MV-4-11 (cell line): ENCODE measurements at regions not wholly inside any gene's neighbourhood (a gene's known extent, or its start where the extent isn't known, plus 50 kb on each side); places are given as distances from the start of the nearest gene placed in this dataset.
A peak's percentile ranks its signal among the peaks of the same experiment; 100 is the strongest.

Source experiments
- DNase-seq: peaks from one replicate; lab custom pipeline; 2025; lab: John Stamatoyannopoulos, UW

DNA sequence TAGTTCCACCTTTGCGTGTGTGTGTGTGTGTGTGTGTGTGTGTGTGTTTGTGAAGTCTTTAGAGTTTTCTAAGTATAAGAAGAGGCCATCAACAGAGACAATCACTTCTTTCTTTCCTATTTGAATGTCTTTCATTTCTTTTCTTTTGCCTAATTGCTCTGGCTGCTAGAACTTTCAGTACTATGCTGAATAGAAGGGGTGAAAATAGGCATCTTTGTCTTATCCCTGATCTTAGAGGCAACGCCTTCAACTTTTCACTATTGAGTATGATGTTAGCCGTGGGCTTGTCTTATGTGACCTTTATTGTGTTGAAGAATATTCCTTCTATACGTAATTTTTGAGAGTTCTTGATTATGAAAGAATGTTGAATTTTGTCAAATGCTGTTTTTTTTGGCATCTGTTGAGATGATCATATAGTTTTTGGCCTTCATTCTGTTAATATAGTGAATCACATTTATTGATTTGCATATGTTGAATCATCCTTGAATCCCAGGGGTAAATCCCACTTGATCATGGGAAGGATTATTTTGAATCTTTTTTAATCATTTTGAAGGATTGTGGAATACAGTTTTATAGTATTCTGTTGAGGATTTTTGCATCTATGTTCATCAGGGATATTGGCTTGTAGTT is 134.8 kb upstream of the CD180 start:
- no peak for DNase-seq

DNA sequence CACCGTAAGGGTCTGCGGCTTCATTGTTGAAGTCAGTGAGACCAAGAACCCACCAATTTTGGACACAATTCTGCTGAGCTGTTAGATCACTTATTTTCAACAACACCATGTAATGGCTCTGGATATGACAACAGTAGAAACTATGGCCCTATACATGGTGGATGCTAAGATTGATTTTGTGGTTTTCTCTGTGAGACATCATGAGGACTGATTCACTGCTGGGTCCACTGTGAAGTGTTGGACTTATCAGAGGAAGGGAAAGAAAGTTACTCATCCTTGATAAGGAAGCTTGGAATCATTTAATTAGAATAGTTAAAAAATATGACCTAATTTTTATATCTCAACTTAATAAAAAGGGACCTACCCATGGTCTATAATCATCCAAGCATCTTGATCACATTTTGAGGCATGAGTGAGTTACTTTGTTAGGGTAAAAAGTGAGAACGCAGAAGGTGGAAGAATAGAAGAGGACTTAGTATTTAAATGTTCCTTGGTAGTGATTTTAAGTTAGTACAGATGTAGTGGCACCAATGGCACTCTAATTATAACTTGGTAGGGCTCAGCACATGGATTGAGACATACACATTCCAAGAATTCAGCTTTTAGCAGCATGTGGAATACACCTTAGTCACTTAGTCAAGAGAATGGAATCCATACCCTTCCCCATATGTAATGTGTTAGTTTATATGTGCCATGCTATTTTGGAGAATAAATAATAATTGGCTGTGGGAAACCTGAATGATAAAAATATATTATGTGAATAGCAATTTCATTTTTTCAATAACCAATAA is 123.5 kb upstream of the CD180 start:
- DNase-seq, result no peak

GRCh38 chr5:67318746-67319145 is 122.1 kb upstream of the CD180 start:
- DNase-seq, result no peak

DNA sequence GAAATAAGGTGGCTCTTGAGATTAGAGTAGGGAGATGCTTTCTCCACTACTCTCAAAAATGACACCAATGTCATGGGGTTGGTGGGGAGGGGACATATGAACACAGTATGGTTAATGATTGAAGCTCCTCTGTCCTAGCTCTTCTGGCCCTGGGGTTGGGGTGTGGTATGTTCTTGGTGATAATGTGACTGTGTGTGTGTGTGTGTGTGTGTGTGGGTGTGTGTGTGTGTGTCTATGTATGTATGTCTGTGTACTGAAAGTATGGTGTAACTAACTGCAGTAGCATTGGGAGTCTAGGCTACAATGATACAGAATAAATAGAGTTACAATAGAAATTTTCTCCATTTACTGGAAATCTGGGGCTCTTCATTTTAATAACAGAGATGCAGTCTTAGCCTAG is 121.0 kb upstream of the CD180 start:
- no peak for DNase-seq

DNA sequence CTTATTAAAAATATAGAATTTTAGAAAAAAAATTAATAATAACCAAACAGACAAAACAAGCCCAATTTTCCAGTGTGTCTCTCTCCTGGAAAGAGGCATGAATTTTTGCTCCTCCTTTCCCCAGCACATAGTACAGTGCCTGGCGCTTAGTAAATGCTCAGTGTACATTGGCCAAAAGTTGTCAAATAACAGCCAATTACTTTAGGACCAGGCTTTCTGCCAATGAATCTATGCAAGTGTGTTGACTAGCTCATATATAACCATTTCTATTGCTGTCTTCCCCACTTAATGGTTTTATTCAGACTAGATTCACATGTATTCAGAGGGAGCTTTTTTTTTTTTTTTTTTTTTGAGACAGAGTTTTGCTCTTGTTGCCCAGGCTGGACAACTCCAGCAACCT is 120.1 kb upstream of the CD180 start:
- no peak for DNase-seq

DNA sequence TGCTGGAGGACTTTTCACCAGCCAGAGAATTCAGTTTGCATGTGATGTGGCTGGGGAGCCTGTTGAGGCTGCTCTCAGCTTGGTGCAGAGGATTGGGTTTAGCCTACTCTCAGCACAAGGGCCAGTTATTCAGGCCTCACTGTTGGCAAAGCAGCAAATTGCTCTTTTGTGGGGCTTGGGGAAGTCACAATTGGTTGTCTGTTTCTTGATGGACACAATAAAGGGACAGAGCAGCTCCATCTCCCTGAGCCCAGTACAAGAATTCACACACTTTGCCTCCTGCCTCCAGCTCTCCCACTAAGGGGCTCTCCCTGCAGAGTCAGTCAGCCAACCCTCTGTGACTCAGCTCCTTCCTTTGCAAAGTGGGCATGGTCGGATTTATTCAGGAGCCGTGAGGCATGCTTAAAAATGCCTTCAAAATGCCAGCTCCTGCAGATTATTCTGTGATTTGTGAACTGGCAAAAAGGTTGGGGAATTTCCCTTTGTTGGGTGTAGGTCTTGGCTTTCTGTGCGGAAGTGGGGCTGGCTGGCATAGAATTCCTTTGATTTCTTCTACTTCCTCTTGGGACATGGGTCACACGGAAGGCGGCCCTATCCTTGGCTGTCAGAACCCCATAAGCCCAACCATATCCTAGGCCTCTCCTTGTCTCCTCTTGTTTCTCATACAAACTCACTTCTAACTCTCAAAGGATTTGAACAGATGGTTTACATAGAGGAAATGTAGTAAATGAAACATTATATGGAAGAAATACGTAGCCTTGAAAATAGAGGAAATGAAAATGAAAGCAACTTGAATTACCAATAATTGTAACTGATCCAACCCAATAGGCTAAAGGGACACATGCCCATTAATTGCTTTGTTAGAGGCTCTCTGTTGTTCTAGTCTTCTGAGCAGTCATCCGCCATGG is 118.7 kb upstream of the CD180 start:
- DNase-seq, result peak; percentile 73

DNA sequence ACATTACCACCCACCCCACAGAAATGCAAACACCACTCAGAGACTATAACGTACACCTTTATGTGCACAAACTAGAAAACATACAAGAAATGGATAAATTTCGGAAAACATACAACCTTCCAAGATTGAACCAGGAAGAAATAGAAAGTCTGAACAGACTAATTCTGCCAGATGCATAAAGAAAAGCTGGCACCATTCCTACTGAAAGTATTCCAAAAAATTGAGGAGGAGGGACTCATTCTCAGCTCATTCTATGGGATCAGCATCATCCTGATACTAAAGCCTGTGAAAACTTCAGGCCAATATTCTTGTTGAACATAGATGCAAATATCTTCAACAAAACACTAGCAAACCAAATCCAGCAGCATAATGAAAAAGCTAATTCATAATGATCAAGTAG is 115.1 kb upstream of the CD180 start:
- DNase-seq, result no peak

- no peak for DNase-seq
Observed at GRCh38 chr5:67311208-67311607, 114.6 kb upstream of the CD180 start.

- no peak for DNase-seq
Observed at GRCh38 chr5:67310740-67311139, 114.1 kb upstream of the CD180 start.

DNA sequence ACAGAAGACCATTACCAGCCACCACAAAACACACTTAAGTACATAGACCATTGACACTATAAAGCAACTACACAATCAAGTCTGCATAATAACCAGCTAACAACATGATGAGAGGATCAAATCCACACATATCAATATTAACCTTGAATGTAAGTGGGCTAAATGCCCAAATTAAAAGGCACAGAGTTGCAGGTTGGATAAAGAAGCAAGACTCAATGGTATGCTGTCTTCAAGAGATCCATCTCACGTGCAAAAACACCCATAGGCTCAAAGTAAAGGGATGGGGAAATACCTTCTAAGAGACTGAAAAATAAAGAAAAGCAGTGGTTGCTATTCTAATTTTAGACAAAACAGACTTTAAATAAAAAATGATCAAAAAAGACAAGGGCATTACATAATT is 113.6 kb upstream of the CD180 start:
- DNase-seq, result no peak

GRCh38 chr5:67308988-67309688 is 112.5 kb upstream of the CD180 start:
- no peak for DNase-seq

DNA sequence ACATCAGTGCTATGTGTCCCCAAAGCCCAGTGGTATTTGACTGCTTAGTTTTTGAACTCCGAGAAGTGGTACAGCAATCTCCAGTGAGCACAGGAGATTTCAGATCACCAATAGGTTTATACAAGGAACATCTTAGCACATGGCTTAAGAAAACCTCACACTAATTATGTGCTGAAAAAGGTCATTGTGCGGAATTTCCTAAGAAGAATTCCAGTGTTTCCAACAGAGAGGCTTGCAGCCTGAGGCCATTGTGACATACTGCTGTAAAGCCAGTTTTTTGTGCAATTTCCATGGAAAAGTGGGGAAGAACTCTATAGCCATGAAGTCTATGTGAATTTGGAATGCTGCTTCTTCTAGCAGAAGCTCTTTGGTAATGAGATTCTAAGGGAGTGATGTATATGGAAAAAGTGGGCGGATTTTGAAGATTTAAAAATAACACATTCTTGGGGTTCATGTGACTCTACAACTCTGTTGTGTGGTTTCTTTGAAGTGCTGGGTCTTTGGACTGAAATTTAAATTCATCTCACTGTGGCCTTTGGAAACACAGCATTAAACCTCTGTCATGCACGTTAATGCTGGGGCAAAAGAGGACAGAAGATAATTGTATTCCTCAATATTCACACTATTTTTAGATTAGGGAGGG is 110.5 kb upstream of the CD180 start:
- no peak for DNase-seq

DNA sequence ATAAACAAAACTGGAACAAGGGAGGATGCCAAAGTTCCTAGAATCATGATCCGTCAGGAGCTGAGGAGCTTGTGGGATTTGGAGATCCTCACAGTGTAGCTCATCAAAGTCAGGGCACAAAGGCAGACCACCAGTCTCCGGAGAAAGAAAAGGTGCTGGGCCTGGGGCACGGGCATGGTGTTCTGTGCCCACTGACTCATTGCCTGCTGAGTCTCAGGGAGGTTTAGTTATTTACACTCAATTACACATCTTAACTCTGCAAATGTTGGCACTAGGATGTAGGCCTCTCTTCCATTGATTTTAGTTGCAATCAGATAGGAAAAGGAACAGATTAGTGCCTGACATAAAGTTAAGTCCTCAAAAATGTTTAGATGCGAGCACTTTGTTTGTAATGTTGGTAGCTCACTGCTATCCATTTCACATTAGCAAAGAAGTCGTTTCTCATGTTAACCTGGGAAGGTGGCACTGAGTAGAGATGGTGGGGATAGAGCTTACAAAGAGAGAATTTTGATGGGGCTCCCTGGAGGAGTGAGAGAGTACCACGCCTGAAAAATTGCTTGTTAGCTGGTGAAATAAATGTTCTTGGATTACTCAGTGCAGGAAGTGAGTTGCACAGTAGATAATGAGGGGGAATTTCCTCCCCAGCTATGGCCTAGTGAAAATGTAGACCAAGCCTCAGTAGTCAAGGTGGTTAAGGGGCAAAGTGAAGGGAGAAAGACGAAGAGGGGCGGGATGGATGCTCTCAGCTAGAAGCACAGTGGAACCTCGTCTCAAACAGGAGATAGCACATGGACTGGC is 109.5 kb upstream of the CD180 start:
- DNase-seq, result no peak

- DNase-seq, result no peak
Observed at GRCh38 chr5:67305401-67305800, 108.8 kb upstream of the CD180 start.

- DNase-seq, result no peak
Observed at GRCh38 chr5:67303356-67303755, 106.8 kb upstream of the CD180 start.

- DNase-seq, result peak; percentile 76
Observed at GRCh38 chr5:67301285-67301903, 104.8 kb upstream of the CD180 start.

DNA sequence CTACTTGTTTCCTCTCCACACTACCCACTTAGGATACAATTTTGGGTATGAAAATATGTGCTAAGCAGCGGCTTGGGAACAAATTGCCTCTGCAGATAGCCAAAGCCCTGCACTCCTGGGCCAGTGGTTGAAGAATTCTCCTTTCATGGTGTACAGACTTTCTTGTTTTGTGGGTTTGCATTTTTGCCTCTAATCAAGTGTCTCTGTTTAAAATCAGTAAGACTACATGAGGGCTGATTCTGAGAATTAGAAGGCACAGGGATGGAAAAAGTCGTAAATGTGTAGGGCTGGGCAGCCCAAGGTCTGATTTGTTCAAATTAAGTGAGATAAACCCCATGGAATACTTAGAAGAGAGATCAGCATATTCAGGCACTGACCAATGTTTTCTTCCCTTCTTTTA is 103.7 kb upstream of the CD180 start:
- DNase-seq, result no peak

- peak; percentile 30 for DNase-seq
Observed at GRCh38 chr5:67299231-67299735, 102.7 kb upstream of the CD180 start.

DNA sequence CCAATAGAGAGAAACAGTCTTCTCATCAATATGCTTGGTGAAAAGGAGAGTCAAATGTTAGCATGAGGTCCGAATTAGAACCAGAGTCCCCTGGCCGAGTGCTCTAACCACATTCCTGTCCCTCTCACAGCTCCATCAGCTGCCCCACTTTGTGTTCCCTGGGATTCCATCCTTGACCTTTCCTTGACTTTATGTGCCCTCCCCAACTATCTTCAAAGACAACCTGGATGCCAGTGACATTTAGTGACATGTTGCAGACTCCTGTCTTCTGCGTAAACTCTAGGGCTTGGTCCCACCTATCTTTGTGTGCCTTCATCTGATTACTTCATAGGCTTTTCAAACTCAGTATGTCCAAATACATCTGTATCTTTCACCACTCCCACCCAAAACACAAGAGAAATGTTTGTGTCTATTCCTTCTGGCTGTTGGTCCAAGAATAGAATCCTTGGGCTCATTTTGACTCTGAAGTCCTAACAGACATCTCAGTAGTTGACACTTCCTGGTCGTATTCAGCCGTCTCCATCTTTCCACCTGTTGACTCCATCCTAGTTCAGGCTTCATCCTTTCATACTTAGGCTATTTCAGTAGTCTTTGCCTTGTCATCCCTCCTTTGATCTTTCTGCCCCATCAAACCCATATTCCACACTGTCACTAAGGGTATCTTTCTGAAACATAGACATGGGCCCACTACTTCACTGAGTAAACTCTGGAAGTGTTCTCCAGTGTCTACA is 101.4 kb upstream of the CD180 start:
- no peak for DNase-seq
